Tibial artery (tissue), 4 donors: ENCODE measurements at regions not wholly inside any gene's neighbourhood (a gene's known extent, or its start where the extent isn't known, plus 50 kb on each side); places are given as distances from the start of the nearest gene placed in this dataset.

Experiments
- DNase-seq, 2 donors: peaks; one replicate each; pipeline ENCODE4 v3.0.0-alpha.2; 2019
- H3K27ac ChIP-seq, 2 donors: fragments of 200-600 bp; sonication (generic) in 1 of 2; 1 replicate in 1 of 2; 2 replicates in 1 of 2; pipeline ENCODE4 v1.5.1; 2018 to 2019; ENCODE audit warnings: mild to moderate bottlenecking in 1 of 2
- H3K27me3 ChIP-seq, 2 donors: fragments of 200-600 bp; sonication (generic) in 1 of 2; one replicate each; pipeline versions ENCODE4 v1.5.1 to v1.6.0; 2016 to 2019
- H3K36me3 ChIP-seq, 3 donors: fragments of 200-600 bp; sonication (generic) in 2 of 3; one replicate each; pipeline ENCODE4 v1.5.1; 2016 to 2019; ENCODE audit warnings: mild to moderate bottlenecking in 2 of 3
- H3K4me1 ChIP-seq, 4 donors: fragments of 200-600 bp; sonication (generic) in 2 of 4; 1 replicate in 3 of 4; 2 replicates in 1 of 4; pipeline ENCODE4 v1.5.1; 2016 to 2019
- H3K4me3 ChIP-seq, 2 donors: fragments of 200-600 bp; sonication (generic) in 1 of 2; 1 replicate in 1 of 2; 2 replicates in 1 of 2; pipeline ENCODE4 v1.5.1; 2018 to 2019; ENCODE audit warnings: mild to moderate bottlenecking in 2 of 2
- H3K9me3 ChIP-seq, 3 donors: fragments of 200-600 bp; sonication (generic) in 1 of 3; one replicate each; pipeline ENCODE4 v1.5.1; 2016 to 2019
- CTCF ChIP-seq, 2 experiments: fragments of 200-600 bp in 1 of 2; fragments of 450-650 bp in 1 of 2; IDR thresholded peaks; one replicate each; pipeline ENCODE4 v1.5.1; 2017 to 2019; ENCODE audit warnings: antibody characterized with exemption in 2 of 2, mild to moderate bottlenecking in 1 of 2, moderate library complexity in 1 of 2
- intact Hi-C: fragments of 100-400 bp; cut with DNase I; formaldehyde crosslinking; loops from one replicate; pipeline ENCODE4 v1.15.0; 2023; ENCODE audit warnings: low total_unique reads

- no peak overlapping the region for H3K4me3 ChIP-seq
- no peaks in the 10 kb centered on the region for H3K36me3 ChIP-seq
- intact Hi-C loops = no loop called here
- H3K4me1 ChIP-seq = no peaks in the 10 kb centered on the region
- H3K27ac ChIP-seq = no peak overlapping the region
- no peak for DNase-seq
- TF ChIP-seq CTCF (IDR thresholded peaks at IDR 0.05) = no peak
- H3K27me3 ChIP-seq = no peaks in the 10 kb centered on the region
- H3K9me3 ChIP-seq = peaks cover 3 to 12% (median 7%) of the 10 kb centered on the region in 3 donors
Observed at GRCh38 chr2:19409046-19409445, 50.6 kb upstream of the OSR1 start.

GRCh38 chr2:19408592-19408991, 50.2 kb upstream of the OSR1 start:
- no peak overlapping the region for H3K4me3 ChIP-seq
- H3K27ac ChIP-seq = no peak overlapping the region
- peaks cover 3 to 12% (median 7%) of the 10 kb centered on the region in 3 donors for H3K9me3 ChIP-seq
- no peak for DNase-seq
- intact Hi-C loops = no loop called here
- H3K36me3 ChIP-seq = no peaks in the 10 kb centered on the region
- H3K27me3 ChIP-seq = no peaks in the 10 kb centered on the region
- no peak for TF ChIP-seq CTCF (IDR thresholded peaks at IDR 0.05)
- H3K4me1 ChIP-seq = no peaks in the 10 kb centered on the region
